ENCODE measurements at regions not wholly inside any gene's neighbourhood (a gene's known extent, or its start where the extent isn't known, plus 50 kb on each side); places are given as distances from the start of the nearest gene placed in this dataset.

DNA sequence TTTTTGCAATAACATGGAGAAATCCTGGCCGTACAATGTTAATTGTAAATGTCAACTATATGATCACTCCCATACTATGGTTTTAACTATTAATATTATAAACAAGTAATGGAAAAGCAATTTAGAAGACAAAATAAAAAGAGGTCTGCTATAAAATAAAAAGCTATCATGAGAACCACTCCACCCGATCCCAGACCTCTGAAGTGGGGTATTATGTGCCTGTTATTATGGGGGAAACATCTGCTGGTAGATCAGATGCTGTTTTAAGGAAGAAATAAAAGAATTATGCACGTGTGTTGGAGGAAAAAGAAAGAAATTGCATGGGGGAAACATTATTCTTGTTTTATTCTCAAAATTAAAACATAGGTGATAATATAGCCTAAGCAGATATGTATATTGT lies 615.7 kb upstream of the ARID1B start:
- TF ChIP-seq, protein P1, sequence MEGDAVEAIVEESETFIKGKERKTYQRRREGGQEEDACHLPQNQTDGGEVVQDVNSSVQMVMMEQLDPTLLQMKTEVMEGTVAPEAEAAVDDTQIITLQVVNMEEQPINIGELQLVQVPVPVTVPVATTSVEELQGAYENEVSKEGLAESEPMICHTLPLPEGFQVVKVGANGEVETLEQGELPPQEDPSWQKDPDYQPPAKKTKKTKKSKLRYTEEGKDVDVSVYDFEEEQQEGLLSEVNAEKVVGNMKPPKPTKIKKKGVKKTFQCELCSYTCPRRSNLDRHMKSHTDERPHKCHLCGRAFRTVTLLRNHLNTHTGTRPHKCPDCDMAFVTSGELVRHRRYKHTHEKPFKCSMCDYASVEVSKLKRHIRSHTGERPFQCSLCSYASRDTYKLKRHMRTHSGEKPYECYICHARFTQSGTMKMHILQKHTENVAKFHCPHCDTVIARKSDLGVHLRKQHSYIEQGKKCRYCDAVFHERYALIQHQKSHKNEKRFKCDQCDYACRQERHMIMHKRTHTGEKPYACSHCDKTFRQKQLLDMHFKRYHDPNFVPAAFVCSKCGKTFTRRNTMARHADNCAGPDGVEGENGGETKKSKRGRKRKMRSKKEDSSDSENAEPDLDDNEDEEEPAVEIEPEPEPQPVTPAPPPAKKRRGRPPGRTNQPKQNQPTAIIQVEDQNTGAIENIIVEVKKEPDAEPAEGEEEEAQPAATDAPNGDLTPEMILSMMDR (IDR thresholded peaks at IDR 0.05), result no peak
- TF ChIP-seq POLR2A (IDR thresholded peaks at IDR 0.05), result no peak
